Smooth muscle cell (in vitro differentiated cells): ENCODE measurements at regions not wholly inside any gene's neighbourhood (a gene's known extent, or its start where the extent isn't known, plus 50 kb on each side); places are given as distances from the start of the nearest gene placed in this dataset.
"Not testable (repeated sequence)": the region's sequence is repeated elsewhere in the genome, so short reads cannot be mapped to it uniquely, and the experiment has no call there.

Experiments
- DNase-seq: peaks from one replicate; lab custom pipeline; 2025; ENCODE audit not compliant: unreplicated experiment; lab: John Stamatoyannopoulos, UW
- H2AFZ ChIP-seq: fragments of 200-600 bp; sonication (generic); 2 replicates; pipeline ENCODE4 v1.6.0; 2016; ENCODE audit warnings: antibody characterized with exemption, low read depth, mild to moderate bottlenecking
- H3F3A ChIP-seq: fragments of 200-600 bp; sonication (generic); 2 replicates; pipeline ENCODE4 v1.6.0; 2017; ENCODE audit warnings: antibody characterized with exemption, low read depth
- H3K27ac ChIP-seq: fragments of 200-600 bp; sonication (generic); 2 replicates; pipeline ENCODE4 v1.5.1; 2016; ENCODE audit warnings: low read depth, mild to moderate bottlenecking
- H3K27me3 ChIP-seq: fragments of 200-600 bp; sonication (generic); 2 replicates; pipeline ENCODE4 v1.6.1; 2016; ENCODE audit warnings: low read depth, mild to moderate bottlenecking
- H3K36me3 ChIP-seq: fragments of 200-600 bp; sonication (generic); 2 replicates; pipeline ENCODE4 v1.5.1; 2016; ENCODE audit warnings: low read depth
- H3K4me1 ChIP-seq: fragments of 200-600 bp; sonication (generic); 2 replicates; pipeline ENCODE4 v1.5.1; 2016; ENCODE audit warnings: low read depth
- H3K4me2 ChIP-seq: fragments of 200-600 bp; sonication (generic); 2 replicates; pipeline ENCODE4 v1.6.0; 2016; ENCODE audit warnings: mild to moderate bottlenecking
- H3K4me3 ChIP-seq: fragments of 200-600 bp; sonication (generic); 2 replicates; pipeline ENCODE4 v1.5.1; 2016; ENCODE audit warnings: mild to moderate bottlenecking
- H3K79me2 ChIP-seq: fragments of 200-600 bp; sonication (generic); 2 replicates; pipeline ENCODE4 v1.6.0; 2016; ENCODE audit warnings: low read depth, mild to moderate bottlenecking
- H3K9ac ChIP-seq: fragments of 200-600 bp; sonication (generic); 2 replicates; pipeline ENCODE4 v1.6.0; 2016; ENCODE audit warnings: low read depth
- H3K9me3 ChIP-seq: fragments of 200-600 bp; sonication (generic); replicated peaks from 2 replicates; pipeline ENCODE4 v1.5.1; 2016; ENCODE audit warnings: low read depth
- H4K20me1 ChIP-seq: fragments of 200-600 bp; sonication (generic); 2 replicates; pipeline ENCODE4 v1.6.0; 2016; ENCODE audit warnings: low read depth
- CTCF ChIP-seq: fragments of 200-600 bp; sonication (generic); IDR thresholded peaks from 2 replicates; pipeline ENCODE4 v1.5.1; 2017; ENCODE audit warnings: borderline replicate concordance, mild to moderate bottlenecking, antibody characterized with exemption; ENCODE audit not compliant: insufficient read depth, poor library complexity, severe bottlenecking
- WGBS: methylation state at CpG from one replicate; pipeline ENCODE4 v1.1.7; 2016; ENCODE audit warnings: low lambda C conversion rate; 5-methylcytosine and 5-hydroxymethylcytosine counted together

DNA sequence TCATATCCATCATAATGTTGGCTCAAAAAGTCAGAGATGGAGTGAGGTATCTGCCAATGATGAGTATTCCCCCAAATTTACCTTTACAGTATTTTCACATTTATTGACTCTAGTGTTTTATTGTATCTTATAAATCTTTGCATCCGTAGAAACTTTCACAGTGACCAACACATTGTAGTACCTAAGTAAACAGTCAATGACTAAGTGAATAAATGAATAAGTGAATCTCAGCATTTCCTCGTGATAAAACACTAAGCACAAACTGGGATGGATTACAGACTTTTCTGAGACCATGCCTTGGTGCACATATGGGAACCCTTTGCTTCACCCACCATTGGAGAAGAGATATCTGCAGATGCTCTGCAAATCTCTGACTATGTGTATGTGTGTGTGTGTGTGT, 429.9 kb downstream of the NR4A2 start:
- Histone ChIP-seq H3K27ac (no peak overlapping the region), H3K4me3 (no peak overlapping the region), H3K9me3 (no peaks in the 10 kb centered on the region), H3K36me3 (no peaks in the 10 kb centered on the region), H3K4me2 (no peak overlapping the region), H3K79me2 (no peaks in the 10 kb centered on the region), H3K27me3 (no peaks in the 10 kb centered on the region), H3K9ac (no peak overlapping the region), H4K20me1 (no peaks in the 10 kb centered on the region), H3F3A (no peaks in the 10 kb centered on the region), H2AFZ (no peak overlapping the region), H3K4me1 (no peaks in the 10 kb centered on the region)
- TF ChIP-seq CTCF: no peak
- no peak for DNase-seq
- 69% methylated on average over 2 of the region's 2 CpGs for WGBS

- Histone ChIP-seq H3K4me2 (no peak overlapping the region), H3F3A (no peaks in the 10 kb centered on the region), H3K36me3 (no peaks in the 10 kb centered on the region), H3K4me1 (no peaks in the 10 kb centered on the region), H3K27ac (no peak overlapping the region), H4K20me1 (no peaks in the 10 kb centered on the region), H3K9me3 (no peaks in the 10 kb centered on the region), H2AFZ (no peak overlapping the region), H3K9ac (no peak overlapping the region), H3K79me2 (no peaks in the 10 kb centered on the region), H3K4me3 (no peak overlapping the region), H3K27me3 (no peaks in the 10 kb centered on the region)
- no peak for TF ChIP-seq CTCF
- DNase-seq: no peak
- 18% methylated on average over 1 of the region's 1 CpG for WGBS
Measured at GRCh38 chr2:155895016-155895415, 437.5 kb downstream of the NR4A2 start.

- not testable (repeated sequence) for H3K36me3 ChIP-seq, H3K4me1 ChIP-seq, H2AFZ ChIP-seq, DNase-seq, H4K20me1 ChIP-seq, H3K27ac ChIP-seq, H3K4me3 ChIP-seq, H3K79me2 ChIP-seq, H3K9me3 ChIP-seq, H3K9ac ChIP-seq, H3K4me2 ChIP-seq, H3F3A ChIP-seq, H3K27me3 ChIP-seq
- 65% methylated on average over 5 of the region's 5 CpGs for WGBS
Measured at GRCh38 chr2:155880382-155880781, 452.1 kb downstream of the NR4A2 start.

DNA sequence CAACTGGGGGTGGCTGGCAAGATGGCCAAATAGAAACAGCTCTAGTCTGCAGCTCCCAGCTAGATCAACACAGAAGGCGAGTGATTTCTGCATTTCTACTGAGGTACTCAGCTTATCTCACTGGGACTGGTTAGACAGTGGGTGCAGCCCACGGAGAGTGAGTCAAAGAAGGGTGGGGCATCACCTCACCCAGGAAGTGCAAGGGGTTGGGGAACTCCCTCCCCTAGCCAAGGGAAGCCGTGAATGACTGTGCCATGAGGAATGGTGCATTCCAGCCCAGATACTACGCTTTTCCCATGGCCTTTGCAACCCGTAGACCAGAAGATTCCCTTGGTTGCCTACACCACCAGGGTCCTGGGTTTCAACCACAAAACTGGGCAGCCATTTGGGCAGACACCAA, 452.6 kb downstream of the NR4A2 start:
- H3F3A ChIP-seq, H3K36me3 ChIP-seq, H3K4me1 ChIP-seq, H4K20me1 ChIP-seq, H3K4me2 ChIP-seq, H3K79me2 ChIP-seq, H3K9ac ChIP-seq, H3K27ac ChIP-seq, H3K9me3 ChIP-seq, DNase-seq, H2AFZ ChIP-seq, H3K4me3 ChIP-seq, H3K27me3 ChIP-seq: not testable (repeated sequence)
- 79% methylated on average over 5 of the region's 5 CpGs for WGBS

GRCh38 chr2:155872396-155872795, 460.1 kb downstream of the NR4A2 start:
- no peaks in the 10 kb centered on the region for H3F3A ChIP-seq
- no peak overlapping the region for H3K27ac ChIP-seq
- DNase-seq: no peak
- H3K4me3 ChIP-seq: no peak overlapping the region
- no peaks in the 10 kb centered on the region for H3K9me3 ChIP-seq
- H2AFZ ChIP-seq: no peak overlapping the region
- no peaks in the 10 kb centered on the region for H4K20me1 ChIP-seq
- no peaks in the 10 kb centered on the region for H3K4me1 ChIP-seq
- H3K9ac ChIP-seq: no peak overlapping the region
- H3K4me2 ChIP-seq: no peak overlapping the region
- no peaks in the 10 kb centered on the region for H3K79me2 ChIP-seq
- WGBS: 98% methylated on average over 3 of the region's 3 CpGs
- TF ChIP-seq CTCF: no peak
- H3K36me3 ChIP-seq: no peaks in the 10 kb centered on the region
- no peaks in the 10 kb centered on the region for H3K27me3 ChIP-seq
